Gastrocnemius medialis (tissue), 4 donors: ENCODE measurements at regions not wholly inside any gene's neighbourhood (a gene's known extent, or its start where the extent isn't known, plus 50 kb on each side); places are given as distances from the start of the nearest gene placed in this dataset.

Source experiments
- POLR2A ChIP-seq, 2 donors: fragments of 450-650 bp; IDR thresholded peaks; one replicate each; pipeline ENCODE4 v1.6.1; 2017; ENCODE audit warnings: antibody characterized with exemption in 2 of 2, mild to moderate bottlenecking in 2 of 2, moderate library complexity in 2 of 2
- TF ChIP-seq, protein P1 (sequence below), 5 experiments: fragments of 450-650 bp in 3 of 5; fragments of 200-600 bp in 2 of 5; sonication (generic) in 2 of 5; IDR thresholded peaks in 4 of 5; conservative IDR thresholded peaks in 1 of 5; 1 replicate in 4 of 5; 2 replicates in 1 of 5; pipeline ENCODE4 v1.5.1; 2016 to 2019; ENCODE audit warnings: antibody characterized with exemption in 5 of 5, mild to moderate bottlenecking in 3 of 5, moderate library complexity in 3 of 5

DNA sequence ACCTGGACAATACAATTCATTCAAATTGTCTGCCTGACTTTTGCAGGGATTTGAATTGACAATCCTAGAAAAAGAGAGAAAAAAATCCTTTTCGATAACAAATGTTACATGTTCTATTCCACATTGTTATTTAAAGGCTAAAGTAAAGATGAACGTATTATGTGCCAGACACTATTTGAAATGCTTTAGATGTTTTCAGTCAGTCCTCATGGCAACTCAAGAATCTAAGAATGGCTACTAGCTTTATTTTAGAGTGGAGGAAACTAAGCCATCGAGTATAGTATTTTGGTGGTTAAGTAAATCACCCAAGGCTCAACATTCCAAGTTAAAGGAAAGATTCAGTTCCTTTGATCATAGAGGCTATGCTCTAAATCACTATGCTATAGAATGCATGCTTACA is 558.6 kb upstream of the MAN1A1 start:
- TF ChIP-seq POLR2A (IDR thresholded peaks at IDR 0.05), result no peak
- TF ChIP-seq, protein P1, sequence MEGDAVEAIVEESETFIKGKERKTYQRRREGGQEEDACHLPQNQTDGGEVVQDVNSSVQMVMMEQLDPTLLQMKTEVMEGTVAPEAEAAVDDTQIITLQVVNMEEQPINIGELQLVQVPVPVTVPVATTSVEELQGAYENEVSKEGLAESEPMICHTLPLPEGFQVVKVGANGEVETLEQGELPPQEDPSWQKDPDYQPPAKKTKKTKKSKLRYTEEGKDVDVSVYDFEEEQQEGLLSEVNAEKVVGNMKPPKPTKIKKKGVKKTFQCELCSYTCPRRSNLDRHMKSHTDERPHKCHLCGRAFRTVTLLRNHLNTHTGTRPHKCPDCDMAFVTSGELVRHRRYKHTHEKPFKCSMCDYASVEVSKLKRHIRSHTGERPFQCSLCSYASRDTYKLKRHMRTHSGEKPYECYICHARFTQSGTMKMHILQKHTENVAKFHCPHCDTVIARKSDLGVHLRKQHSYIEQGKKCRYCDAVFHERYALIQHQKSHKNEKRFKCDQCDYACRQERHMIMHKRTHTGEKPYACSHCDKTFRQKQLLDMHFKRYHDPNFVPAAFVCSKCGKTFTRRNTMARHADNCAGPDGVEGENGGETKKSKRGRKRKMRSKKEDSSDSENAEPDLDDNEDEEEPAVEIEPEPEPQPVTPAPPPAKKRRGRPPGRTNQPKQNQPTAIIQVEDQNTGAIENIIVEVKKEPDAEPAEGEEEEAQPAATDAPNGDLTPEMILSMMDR (IDR thresholded peaks at IDR 0.05 in 4 of 5, conservative IDR thresholded peaks at IDR 0.05 in 1 of 5), result no peak
